NCI-H2171 treated with DMSO at 0.1 percent for 48 hours (cell line): ENCODE measurements at regions not wholly inside any gene's neighbourhood (a gene's known extent, or its start where the extent isn't known, plus 50 kb on each side); places are given as distances from the start of the nearest gene placed in this dataset.

Experiments
- DNase-seq: peaks from one replicate; lab custom pipeline; 2025; lab: John Stamatoyannopoulos, UW

GRCh38 chr4:56206258-56206657 lies 181.0 kb downstream of the AASDH start:
- DNase-seq: peak; percentile 20

DNA sequence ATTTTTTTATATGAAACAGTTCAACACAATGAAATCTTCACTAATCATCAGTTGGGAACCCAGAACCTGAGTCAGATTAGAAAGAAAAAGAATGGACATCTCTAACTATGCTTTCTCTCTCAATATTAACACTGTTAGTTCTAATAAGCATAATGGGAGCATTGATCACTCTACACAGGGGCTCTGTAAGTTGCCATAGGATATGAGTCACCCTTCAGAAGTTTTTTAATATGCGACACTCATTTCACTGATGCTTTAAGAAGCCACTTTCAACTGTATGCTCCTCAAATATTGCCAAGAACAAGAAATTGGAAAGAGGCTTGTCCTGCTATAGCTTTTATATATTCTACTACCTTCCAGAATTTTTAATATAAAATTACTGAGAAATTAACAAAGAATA lies 187.0 kb downstream of the AASDH start:
- DNase-seq: no peak

- DNase-seq: no peak
Observed at GRCh38 chr4:56198265-56198664, 189.0 kb downstream of the AASDH start.

DNA sequence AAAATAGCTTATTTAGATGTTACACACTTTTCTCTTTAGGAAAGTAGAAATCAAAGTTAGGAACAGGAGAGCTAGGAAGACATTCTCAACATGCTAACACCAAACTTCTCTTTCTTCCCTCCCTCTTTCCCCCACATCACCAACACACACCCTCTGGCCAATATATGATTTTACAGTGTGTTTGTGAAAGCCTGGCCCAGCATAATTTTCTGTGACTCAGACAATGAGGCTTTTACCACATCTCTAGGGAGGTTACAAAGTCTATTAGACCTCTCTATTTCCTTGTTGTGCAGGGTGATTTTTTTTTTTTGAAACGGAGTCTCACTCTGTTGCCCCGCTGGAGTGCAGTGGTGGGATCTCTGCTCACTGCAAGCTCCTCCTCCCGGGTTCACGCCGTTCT lies 189.9 kb downstream of the AASDH start:
- no peak for DNase-seq

DNA sequence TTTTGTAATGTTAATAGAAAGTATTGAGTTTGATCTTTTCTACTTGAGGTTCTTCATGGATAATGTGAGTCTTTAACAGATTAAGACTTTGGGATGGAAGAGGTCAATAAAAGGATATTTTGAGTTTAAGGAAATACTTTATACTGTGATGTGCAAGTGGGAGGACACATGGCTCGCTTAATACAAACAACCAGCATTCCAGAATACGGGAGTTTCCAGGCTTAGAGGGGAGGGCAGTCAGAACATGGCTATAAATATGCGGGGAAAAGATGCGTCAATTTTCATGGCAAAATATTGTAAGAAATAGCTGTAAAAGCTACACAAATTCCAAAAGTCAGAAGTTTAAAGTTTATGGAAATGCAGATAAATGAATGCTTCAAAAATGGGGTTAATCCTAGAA lies 192.3 kb downstream of the AASDH start:
- DNase-seq: no peak

DNA sequence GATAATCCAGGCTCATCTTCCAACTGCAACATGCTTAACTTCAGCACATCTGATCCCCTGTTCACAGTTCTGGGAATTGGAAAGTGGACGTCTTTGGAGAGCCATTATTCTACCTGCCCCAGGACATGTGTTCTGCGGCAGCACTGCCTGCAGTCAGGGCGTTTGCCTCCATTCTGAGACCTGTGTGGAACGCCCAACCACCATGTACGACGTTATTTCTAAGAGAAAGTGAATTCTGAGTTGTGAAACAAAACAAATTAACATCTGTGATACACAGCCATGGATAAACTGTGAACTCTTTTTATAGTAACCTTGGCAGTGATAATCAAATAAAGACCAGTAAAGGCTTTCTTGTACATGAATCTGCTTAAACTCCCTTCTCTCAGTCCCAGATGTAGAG lies 195.8 kb downstream of the AASDH start:
- no peak for DNase-seq

GRCh38 chr4:56187688-56188087 lies 199.6 kb downstream of the AASDH start:
- DNase-seq: peak; percentile 52

DNA sequence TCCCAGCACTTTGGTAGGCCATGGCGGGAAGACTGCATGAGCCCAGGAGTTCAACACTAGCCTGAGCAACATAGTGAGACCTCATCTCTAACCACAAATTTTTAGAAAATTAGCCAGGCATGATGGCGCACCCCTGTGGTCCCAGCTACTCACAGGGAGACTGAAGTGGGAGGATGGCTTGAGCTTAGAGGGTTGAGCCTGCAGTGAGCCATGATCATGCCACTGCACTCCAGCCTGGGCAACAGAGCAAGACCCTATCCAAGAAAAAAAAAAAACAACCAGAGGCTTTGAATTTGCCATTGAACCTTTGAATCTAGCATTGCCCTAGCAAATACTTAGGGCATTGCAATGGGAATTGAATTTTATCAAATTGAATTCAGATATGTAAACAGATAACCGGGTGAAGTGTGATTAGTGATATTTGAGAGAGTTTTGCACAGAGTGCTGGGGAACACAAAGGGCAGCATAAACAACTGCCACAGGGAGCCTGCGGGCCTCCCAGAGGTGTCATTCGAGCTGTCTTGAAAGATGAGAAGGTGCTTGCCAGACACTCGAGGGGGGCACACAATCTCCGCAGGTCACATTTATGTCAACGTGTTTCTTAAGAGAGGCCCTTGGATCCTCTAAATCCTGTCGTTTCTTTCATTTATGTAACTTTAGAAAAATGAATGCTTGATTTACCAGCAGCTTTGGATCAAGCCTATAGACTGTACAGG lies 200.3 kb downstream of the AASDH start:
- peak; percentile 89 for DNase-seq

DNA sequence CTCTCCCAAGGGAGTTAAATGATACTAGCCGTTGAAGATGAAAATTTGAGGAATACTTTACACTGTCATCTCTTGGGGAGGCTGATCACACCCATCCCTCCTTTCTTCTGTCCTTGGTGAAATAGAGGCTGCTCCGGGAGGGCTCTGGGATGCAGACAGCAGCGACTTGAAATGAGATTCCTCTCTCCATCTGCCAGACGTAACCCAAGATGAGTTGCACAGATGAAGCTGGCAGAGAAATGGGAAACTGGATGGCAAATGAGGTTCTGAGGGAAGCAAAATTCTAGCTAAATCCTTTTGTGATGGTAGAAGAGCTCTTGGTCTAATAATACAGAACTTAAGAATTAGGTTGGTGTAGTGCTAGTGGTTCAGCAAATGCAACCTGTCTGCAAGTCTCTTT lies 201.4 kb downstream of the AASDH start:
- DNase-seq: peak; percentile 96

- no peak for DNase-seq
Observed at GRCh38 chr4:56184214-56184613, 203.1 kb downstream of the AASDH start.

DNA sequence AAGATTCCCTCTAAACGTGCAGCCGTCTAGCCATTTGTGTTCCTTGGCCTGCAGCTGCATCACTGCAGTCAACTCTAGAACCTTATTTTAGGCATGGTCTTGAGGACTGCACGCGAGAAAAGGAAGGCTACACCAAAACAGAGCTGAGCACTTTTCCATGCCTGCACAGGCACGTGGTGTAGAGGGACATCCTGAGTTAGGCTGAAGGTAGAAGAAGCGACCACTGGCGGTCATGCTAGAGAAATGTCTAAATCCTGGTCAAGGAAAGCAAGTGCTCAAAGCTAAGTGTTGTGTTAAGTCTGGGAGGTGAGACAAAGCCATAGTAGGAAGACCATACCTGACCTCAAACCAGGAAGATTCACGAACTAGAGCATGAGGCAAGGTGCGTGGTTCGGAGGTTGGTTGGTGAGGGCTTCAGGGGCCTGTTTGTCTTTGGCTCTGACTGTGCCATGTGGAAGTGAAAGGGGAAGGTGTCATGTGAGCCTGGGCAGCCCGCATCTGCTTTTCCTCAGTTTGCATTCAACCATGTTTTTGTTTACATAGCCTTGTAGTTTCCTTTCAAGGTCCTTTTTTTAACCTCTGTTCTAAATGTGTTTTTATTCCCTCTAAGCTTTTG lies 203.8 kb downstream of the AASDH start:
- peak; percentile 5 for DNase-seq

GRCh38 chr4:56182356-56182755 lies 204.9 kb downstream of the AASDH start:
- DNase-seq: no peak

- DNase-seq: peak; percentile 19
Observed at GRCh38 chr4:56181140-56181953, 205.9 kb downstream of the AASDH start.

GRCh38 chr4:56169061-56169460 lies 218.2 kb downstream of the AASDH start:
- DNase-seq: peak; percentile 45

DNA sequence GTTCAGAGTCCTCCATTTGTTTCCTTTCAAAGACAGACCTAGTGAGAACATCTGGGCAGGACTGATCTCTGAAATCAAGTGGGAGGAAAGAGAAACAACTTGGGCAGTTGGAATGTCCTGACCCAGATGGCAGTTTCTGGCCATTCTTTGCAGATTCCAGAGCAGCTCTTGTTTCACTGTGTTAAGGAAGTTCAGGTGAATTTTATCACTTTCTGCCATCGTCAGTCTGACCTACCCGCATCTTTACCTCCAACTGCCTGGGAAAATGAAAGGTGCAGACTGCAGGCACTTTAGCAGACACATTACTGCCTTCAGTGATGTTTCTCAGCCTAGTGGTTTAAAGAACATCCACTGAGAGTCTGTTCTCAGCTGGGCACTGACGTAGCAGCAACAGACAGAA lies 216.2 kb downstream of the CEP135 start:
- no peak for DNase-seq

DNA sequence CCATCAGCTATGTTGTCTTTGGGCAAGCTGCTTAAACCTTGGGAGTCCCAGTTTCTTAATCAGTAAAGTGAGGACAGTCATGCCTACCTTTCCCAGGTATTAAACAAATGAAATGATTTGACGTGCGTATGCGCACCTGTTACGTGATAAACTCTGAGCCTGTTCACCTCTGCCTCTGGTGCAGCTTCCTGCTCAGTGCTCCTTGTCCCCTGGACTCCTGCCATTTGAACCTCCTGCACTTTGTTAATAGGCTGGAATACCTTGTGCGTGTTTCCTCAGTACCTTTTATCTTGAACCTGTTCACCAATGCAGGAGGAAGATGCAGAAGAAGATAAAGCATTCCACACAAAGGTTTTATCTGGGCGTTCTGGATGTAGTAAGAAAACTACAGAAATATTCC lies 211.9 kb downstream of the CEP135 start:
- no peak for DNase-seq

DNA sequence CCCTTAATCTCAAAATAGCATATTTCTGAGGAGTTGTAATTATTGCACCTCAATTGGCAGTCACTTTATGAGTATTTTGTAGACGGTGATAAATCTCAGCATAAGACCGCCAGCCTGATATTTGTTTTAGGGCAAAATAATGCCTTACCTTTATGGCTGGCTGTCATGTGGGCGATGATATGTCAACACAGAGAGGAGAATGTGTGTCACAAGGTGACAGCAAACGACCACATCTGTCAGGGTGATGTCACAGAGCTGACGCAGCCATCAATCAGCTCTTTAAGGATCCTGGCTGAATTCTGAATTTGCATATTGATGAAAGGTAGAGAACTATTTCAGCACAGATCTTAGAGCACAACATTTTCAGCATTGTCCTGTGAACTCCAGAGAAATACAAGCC lies 209.7 kb downstream of the CEP135 start:
- no peak for DNase-seq

GRCh38 chr4:56156141-56156540 lies 207.4 kb downstream of the CEP135 start:
- DNase-seq: no peak

DNA sequence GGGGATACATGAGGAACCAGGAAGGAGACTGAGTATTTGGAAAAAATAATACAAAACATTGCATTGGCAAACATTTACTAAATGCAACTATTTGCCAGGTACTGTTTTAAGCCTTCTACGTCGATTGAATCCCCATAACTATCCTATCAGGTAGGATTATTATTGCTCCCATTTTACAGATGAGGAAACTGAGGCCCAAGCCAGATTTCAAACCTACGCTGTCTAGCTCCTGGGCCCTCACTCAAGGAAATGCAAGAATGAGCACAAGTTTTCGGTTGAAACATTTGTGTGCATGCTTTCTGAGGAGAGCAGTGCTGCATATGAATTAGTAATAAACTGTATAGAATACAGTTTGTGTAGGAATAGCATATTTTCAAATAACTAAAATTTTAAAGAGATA lies 206.7 kb downstream of the CEP135 start:
- no peak for DNase-seq

DNA sequence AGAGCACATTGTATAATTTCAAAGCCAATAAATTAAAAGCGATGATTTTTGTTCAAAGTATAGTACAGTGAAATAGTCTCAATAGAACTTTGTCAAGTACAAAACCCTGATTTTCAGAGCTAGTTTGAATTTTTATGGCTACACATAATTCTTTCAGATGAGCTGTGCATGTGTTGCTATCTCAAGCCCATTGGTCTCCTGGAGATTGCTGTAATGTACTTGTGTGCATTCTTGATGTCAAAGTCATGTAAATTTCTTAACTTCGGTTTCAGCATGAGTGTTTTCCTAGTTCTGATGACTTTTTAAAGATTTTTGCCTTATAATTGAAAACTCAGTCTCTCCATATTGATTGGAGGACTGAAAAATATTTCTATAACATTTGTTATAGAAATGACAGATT lies 200.8 kb downstream of the CEP135 start:
- DNase-seq: no peak

- DNase-seq: no peak
Observed at GRCh38 chr4:56148428-56148827, 199.7 kb downstream of the CEP135 start.

- no peak for DNase-seq
Observed at GRCh38 chr4:56147371-56147770, 198.6 kb downstream of the CEP135 start.

DNA sequence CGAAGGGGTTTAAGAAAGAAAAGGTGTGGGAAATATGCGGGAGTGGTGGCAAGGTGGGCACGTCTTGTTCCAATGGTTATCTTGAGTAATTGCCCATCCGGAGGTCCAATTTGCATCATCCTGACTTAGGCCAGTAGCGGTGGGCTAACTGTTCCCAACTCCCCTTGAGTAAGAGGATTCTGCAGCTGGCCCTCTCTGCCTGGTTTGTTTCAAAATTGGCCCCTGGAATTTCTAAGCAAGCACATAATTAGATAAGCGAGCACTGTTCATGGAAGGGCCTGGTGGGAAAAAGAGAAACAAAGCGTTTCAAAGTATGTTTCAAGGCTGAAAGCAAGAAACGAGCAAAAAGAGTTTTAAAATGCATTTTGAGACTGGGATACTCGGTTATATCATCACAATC lies 198.2 kb downstream of the CEP135 start:
- DNase-seq: no peak
